ENCODE measurements at regions not wholly inside any gene's neighbourhood (a gene's known extent, or its start where the extent isn't known, plus 50 kb on each side); places are given as distances from the start of the nearest gene placed in this dataset.

DNA sequence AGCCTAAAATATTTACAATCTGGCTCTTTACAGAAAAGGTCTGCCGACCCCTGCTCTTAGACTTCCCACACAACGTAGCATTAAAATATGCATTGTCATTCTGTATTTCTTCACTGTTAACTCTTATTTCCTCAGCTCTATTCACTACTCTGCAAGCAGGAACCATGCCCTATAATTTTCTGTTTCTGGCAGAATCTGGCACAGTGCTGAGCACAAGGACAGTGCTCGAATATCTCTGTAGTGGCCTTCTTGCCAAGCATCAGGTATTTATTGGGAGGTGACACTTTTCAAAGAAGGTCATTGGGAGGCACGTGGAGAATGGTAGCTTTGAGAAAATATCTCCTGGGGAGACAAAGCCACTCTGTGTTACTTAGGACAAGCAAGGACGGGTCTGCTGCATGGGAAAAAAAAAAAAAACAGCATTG lies 77.9 kb downstream of the PSMG1 start:
- DNase-seq = no peak

GRCh38 chr21:39104911-39105310 lies 78.3 kb downstream of the PSMG1 start:
- DNase-seq = no peak

DNA sequence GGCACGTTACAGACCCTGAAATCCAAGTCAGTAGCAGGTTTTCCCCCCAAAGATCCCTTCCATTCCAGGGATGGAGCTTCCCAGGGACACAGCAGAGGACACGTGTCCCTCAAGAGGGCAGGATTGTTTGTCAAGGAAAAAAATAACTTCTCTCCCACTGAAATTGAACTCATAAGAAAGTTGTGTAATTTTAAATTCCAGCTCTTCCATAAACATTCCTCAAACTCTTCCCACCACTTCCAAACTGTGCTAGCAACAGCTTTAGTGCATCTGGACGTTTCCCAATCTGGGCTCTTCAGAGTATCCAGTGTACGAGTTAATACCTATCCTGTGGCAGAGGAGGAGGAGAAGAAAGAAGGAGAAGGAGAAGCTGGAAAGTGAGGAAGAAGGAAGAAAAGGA lies 79.6 kb downstream of the PSMG1 start:
- DNase-seq = no peak

DNA sequence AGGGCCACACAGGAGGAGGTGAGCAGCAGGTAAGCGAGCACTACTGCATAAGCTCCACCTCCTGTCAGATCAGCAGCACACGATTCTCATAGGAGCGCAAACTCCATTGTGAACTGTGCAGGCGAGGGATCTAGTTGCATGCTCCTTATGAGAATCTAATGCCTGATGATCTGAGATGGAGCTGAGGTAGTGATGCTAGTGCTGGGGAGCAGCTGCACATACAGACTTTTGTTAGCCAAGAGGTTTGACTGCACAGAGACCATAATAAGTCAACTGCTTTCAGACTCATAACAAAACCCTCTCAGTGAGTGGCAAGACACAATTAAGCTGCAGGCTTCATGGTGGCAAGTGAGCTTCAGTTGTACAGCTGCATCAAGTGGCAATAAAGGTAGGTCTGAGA lies 83.4 kb downstream of the PSMG1 start:
- DNase-seq = no peak

DNA sequence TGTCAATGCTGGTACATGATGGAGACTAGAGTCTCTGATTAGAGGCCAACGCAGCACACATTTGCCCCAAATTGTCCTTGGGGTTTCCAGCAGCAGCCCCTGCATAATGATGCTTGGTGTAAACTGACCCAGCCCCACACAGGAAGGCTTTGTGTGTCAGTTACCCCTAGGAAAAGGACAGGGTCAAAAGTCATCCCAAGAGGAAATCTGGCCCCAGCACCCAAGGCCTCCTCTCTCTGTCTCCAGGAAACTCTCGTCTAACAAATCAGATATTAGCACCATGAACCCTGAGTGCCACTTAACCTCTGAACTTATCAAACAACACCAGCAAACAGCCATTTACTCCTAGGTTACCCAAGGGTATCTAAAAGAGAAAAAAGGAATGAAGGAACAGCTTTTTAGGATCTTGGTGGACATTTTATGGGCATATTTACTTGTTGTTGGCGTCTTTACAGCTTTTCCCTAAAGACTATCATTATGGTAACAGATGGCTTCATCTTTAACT lies 84.5 kb downstream of the PSMG1 start:
- no peak for DNase-seq

- DNase-seq = no peak
Observed at GRCh38 chr21:39097981-39098380, 85.3 kb downstream of the PSMG1 start.

DNA sequence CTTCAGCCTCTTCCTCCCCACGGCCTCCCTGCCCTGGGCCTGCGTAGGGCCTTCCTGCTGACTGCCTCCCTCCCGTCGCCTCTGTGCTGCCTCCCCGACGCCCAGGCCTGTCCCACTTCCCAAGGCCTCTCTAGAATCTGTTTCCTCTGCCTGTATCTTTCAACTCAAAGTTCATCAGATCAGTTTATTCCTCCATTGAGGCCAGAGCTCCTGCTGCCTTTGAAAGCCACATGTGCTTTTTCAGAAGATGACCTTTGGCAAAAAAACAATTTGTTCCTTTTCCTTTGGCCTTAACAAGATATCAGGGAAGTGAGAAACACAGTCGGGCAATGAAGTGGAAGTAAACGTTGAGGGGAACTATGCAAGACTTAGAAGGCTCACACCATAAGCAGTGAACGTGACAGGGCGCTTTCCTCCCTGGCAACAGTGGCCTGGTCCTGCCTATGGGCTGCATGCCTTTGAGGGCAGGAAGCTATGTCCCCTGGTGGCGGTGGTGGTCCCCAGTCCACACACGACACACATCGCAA lies 85.9 kb downstream of the PSMG1 start:
- DNase-seq = no peak

DNA sequence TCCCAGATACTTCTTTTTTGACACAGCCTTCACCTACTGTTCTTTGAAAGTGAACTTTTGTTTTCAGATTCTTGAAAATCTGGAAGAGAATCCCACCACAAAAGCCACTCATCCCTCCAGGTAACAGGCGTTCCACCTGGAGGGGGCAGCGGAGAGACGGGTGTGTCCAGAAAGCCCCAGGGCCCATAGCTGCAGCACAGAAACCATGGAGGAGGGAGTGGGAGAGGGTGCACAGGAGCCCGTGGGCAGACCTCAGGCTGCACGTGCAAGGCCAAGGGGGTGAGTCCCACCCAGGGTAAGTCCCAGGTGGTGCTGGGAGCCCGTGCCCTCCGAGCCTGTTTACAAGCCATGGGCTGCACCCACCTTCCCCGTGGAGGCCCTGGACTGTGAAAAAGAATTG lies 86.5 kb downstream of the PSMG1 start:
- DNase-seq = no peak

DNA sequence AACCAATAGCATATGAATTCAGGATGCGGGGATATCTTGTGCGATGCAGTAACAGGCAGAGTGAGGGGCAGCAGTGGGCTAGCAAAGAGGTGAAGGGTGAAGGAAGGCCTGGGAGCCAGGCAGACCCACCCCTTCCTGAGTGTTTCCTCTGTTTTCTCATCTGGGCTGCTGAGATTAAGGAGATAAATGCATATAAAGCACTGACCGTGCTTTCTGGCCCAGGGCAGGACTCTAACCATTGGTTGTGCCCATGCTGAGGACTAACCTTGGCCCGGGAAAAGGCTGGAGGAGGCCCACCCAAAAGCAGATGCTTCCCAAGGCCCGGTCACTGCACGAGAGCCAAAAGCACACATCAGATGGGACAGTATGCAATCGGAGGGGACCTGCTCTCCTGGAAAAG lies 87.6 kb downstream of the PSMG1 start:
- no peak for DNase-seq

GRCh38 chr21:39094847-39095579 lies 88.2 kb downstream of the PSMG1 start:
- DNase-seq = no peak

DNA sequence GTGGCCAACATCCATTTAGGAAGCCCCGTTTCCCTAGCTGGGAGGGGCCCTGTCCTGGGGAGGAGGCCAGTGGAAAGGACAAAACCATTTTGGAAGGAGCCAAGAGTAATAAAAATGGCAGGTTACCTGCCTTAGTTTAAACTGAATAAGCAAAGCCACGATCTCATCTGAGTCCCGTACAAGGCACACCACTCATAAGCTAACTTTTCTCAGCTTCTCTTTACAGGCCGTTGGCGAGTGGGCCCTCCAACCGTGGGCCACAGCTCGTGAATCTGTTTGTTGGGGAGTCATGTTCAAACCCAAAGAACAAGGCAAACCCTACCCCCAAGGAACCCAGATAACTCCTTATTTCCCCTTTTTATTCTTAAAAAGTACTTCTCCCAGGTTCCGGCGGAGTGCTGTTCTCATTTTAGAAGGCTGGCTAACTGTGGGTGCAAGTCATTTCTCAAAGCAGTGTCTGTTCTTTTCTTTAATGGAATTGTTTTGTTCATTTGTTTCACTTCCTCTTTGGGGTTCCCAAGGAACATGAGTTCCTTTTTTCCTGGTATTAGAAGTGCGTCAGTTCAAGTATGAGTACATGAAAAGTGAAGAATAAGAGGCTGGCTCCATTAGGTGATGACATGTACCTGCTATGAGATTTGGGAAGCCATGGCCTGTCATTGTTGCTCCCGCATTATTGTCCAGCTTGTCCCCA lies 89.0 kb downstream of the PSMG1 start:
- no peak for DNase-seq

GRCh38 chr21:39093526-39093925 lies 89.7 kb downstream of the PSMG1 start:
- no peak for DNase-seq

DNA sequence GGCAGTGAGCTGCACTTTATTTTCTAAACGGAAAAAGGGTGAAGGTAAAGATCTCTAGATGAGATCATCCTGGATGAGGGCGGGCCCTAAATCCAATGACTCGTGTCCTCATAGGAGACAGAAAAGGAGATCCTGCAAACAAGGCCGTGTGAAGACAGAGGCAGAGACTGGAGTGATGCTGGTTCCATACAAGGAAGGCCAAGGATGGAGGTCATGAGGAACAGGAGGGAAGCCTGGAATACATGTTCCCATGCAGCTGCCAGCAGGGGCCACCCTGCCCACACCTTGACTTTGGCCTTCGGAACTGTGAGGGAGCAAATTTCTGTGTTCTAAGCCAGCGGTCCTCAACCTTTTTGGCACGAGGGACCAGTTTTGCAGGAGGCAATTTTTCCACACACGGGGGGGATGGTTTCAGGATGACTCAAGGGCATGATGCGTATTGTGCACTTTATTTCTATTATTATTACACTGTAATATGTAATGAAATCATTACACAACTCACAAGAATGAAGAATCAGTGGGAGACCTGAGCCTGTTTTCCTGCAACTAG lies 94.3 kb downstream of the PSMG1 start:
- no peak for DNase-seq

DNA sequence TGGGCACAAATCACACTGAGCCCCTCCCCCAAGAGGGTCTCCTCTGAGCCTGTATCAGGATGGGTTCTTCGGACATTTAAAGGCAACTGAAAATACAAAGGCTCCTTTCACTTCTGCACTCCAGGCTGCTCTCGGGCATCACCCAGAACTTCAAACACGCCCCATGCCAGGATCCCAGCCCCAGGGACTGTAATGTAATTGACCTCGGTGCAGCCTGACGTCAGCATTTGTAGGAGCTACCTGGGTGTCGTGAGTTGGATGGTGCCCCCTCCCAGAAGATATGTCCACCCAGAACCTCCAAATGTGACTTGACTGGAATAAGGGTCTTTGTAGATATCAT lies 95.2 kb downstream of the PSMG1 start:
- DNase-seq = no peak

- DNase-seq = no peak
Observed at GRCh38 chr21:39087238-39088030, 95.8 kb downstream of the PSMG1 start.

DNA sequence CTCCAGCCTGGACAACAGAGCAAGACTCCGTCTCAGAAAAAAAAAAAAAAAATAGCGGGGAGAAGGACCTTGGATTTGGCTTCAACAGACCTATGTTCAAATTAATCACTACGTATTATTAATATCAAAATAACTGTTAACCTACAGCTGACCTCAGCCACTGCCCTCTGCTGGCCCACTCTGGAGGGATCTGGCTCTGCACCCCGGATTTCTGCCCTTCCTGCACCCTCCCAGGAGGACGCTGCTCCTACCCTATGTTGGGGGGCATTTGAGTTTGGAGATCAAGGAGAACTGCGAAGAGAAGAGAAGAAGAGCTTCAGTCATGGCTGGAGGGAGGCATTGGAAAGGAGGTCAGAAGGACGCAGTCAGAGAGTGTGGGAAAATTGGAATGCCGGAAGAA lies 96.7 kb downstream of the PSMG1 start:
- DNase-seq = no peak

DNA sequence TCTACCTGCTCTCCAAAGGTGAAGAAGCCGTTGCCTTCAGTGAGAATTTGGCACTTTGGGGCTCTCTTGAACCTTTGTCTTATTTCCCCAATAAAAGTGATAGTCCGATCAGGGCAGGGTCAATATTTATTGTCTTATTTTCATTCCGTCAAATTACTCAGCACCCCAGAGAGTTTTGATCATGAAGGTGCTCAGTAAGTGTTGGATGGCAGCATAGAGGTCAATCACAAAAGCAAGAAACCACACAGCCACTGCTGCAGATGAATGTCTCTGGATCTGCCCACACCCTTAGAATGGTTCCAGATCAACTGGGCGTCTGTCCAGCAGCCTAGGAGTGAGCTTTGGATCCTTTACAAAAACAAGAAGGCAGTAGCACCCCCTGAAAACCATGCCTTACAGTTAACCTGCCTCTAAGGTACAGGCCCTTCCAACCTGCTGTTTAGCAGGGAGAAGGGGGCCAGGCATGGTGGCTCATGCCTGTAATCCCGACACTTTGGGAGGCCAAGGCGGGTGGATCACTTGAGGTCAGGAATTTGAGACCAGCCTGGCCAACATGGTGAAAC lies 97.3 kb downstream of the PSMG1 start:
- DNase-seq = no peak

DNA sequence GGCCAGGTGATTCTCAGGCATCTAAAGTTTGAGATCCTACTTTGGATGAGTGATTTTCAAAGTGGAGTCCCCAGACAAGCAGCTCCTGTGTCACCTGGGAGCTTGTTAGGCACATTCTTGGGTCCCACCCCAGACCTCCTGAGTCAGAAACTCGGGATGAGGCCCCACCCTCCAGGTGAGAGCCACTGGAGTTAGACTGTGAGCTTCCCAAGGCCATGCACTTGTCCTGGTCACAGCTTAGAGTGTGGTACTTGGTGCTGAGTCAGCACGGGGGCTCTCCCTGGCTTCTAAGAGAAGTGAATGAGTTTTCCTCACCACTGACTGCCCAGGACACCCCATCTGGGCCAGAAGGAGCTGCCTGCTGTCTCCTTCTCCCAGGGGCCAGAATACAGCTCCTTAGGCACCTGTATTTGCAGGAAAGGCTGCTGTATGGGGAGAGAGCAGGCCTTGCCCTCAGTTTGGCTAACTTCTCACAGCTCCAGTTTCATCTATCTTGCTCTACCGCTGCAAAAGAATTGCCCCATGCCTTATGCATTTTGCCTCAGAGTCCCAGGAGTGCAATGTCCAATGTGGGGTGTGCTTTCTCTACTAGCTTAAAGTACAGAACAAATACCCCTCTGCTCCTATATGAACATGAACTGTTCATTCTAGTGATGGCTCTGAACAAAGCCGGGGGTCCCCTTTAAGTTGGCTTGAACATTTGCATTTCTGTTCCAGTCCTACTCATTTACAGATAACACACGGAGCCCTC lies 98.1 kb downstream of the PSMG1 start:
- DNase-seq = no peak

GRCh38 chr21:39084073-39084472 lies 99.2 kb downstream of the PSMG1 start:
- DNase-seq = no peak

DNA sequence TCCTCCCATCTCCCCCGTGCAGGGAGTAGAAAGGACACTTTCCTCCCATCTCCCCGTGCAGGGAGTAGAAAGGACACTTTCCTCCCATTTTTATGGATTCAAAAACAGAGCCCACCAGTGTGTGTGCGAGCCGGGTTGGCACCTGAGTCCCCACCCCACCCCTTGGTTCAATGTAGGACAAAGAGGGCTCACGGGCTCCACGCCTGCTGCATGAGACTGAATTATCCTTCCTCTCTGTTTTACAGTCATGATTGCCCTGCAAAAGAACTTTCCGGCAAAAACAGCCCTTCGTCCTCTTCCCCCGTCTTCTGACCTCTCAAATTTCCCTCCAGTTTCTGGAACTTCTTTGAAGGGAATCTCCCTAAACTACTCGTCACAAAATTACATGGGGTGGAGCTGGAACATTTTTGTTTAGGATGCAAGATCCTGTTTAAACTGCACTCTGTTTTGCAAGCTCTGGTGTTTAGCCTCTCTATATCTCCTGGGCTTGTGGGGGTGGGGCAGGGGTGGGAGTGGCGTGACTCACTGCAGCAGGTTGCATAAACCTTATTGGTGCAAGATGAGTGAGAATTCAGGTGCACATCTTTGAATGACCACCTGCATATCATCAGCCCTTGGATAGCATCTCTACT lies 99.8 kb downstream of the PSMG1 start:
- no peak for DNase-seq

DNA sequence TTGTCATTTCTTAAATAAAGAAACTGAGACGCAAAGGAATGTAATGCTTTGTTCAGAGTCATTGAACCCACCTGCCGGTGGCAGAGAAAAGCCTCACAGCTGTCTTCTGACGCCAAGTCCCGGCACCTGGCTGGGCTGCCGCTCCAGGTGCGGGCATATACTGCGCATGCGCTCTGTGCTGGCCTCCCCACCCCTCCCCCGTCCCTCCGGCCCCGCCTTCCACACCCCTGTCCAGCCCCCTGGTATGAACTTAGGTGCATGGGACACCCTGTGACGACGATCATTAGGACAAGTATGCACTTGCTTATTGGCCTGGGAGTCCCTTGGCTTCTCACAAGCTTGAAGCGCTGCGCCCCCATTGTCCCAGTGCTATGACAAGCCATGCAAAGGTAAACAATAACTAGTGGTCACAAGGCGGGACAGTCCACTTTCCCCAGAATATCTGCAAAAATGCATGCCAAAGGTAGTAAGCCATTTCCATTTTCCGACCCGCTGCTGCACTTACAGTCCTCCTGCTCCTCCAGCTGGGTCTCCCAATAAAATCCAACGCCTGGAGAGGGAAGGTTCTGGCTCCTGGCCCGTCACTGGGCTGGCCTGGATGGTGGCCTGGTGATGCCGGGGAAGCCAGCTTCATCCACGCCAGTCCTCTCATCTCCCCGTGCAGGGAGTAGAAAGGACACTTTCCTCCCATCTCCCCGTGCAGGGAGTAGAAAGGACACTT lies 100.4 kb downstream of the PSMG1 start:
- DNase-seq = no peak
